ENCODE measurements at regions not wholly inside any gene's neighbourhood (a gene's known extent, or its start where the extent isn't known, plus 50 kb on each side); places are given as distances from the start of the nearest gene placed in this dataset.

GRCh38 chr4:19722404-19722803 is 529.3 kb upstream of the SLIT2 start (continued):
- TF ChIP-seq RELA (IDR thresholded peaks at IDR 0.05; ENCODE audit: borderline replicate concordance, partially characterized antibody) (no peak), CREM (IDR thresholded peaks at IDR 0.05; ENCODE audit: low read depth) (no peak), IKZF2 (IDR thresholded peaks at IDR 0.05) (no peak), TARDBP (IDR thresholded peaks at IDR 0.05; ENCODE audit: borderline replicate concordance) (no peak), SIN3A (IDR thresholded peaks at IDR 0.05; ENCODE audit: low read depth, low read length) (no peak), PBX3 (IDR thresholded peaks at IDR 0.05; ENCODE audit: insufficient replicate concordance, low read depth, low read length) (no peak), POLR2A (IDR thresholded peaks at IDR 0.05; ENCODE audit: low read depth, low read length) (no peak), NFYB (IDR thresholded peaks at IDR 0.05; ENCODE audit: insufficient read depth, low read depth, low read length) (no peak), ZNF687 (IDR thresholded peaks at IDR 0.05) (no peak), FOXM1 (IDR thresholded peaks at IDR 0.05; ENCODE audit: low read depth, low read length) (no peak), JUND (IDR thresholded peaks at IDR 0.05; ENCODE audit: low read depth, low read length) (no peak), BCL3 (IDR thresholded peaks at IDR 0.05; ENCODE audit: borderline replicate concordance, insufficient read depth, low read depth, low read length, poor library complexity, severe bottlenecking) (no peak)

Measured in GM12878 (cell line).